ENCODE measurements at regions not wholly inside any gene's neighbourhood (a gene's known extent, or its start where the extent isn't known, plus 50 kb on each side); places are given as distances from the start of the nearest gene placed in this dataset.
"Not testable (repeated sequence)": the region's sequence is repeated elsewhere in the genome, so short reads cannot be mapped to it uniquely, and the experiment has no call there.

GRCh38 chr6:6981681-6982322 is 126.0 kb upstream of the RREB1 start:
- ATAC-seq (peak; percentile 40), DNase-seq (peak; percentile 6)

GRCh38 chr6:6982663-6983062 is 125.1 kb upstream of the RREB1 start:
- DNase-seq (no peak), ATAC-seq (no peak)

GRCh38 chr6:6984585-6985366 is 123.0 kb upstream of the RREB1 start:
- no peak for ATAC-seq
- DNase-seq, result no peak

- DNase-seq (no peak), ATAC-seq (no peak)
These were observed 121.4 kb upstream of the RREB1 start for GRCh38 chr6:6986344-6986743.

- ATAC-seq (no peak), DNase-seq (no peak)
These were observed 120.0 kb upstream of the RREB1 start for GRCh38 chr6:6987749-6988148.

GRCh38 chr6:6990059-6990458 is 117.7 kb upstream of the RREB1 start:
- ATAC-seq, DNase-seq: not testable (repeated sequence)

- DNase-seq (no peak), ATAC-seq (no peak)
These were observed 114.1 kb upstream of the RREB1 start for GRCh38 chr6:6993503-6994237.

- DNase-seq (no peak), ATAC-seq (no peak)
These were observed 113.0 kb upstream of the RREB1 start for GRCh38 chr6:6994796-6995195.

GRCh38 chr6:6995328-6995727 is 112.4 kb upstream of the RREB1 start:
- DNase-seq, result no peak
- ATAC-seq, result no peak

- no peak for ATAC-seq
- no peak for DNase-seq
These were observed 111.6 kb upstream of the RREB1 start for GRCh38 chr6:6996124-6996523.

GRCh38 chr6:6997263-6998193 is 110.2 kb upstream of the RREB1 start:
- ATAC-seq (no peak), DNase-seq (no peak)

- ATAC-seq (no peak), DNase-seq (no peak)
These were observed 109.6 kb upstream of the RREB1 start for GRCh38 chr6:6998194-6998569.

- ATAC-seq (no peak), DNase-seq (no peak)
These were observed 106.7 kb upstream of the RREB1 start for GRCh38 chr6:7000825-7001777.

- no peak for DNase-seq
- ATAC-seq, result no peak
These were observed 104.7 kb upstream of the RREB1 start for GRCh38 chr6:7003041-7003440.

GRCh38 chr6:7004581-7005297 is 103.0 kb upstream of the RREB1 start:
- DNase-seq (no peak), ATAC-seq (no peak)

- ATAC-seq (peak; percentile 82), DNase-seq (no peak)
These were observed 101.1 kb upstream of the RREB1 start for GRCh38 chr6:7006515-7007191.

- DNase-seq (no peak), ATAC-seq (no peak)
These were observed 99.2 kb upstream of the RREB1 start for GRCh38 chr6:7008451-7008988.

GRCh38 chr6:7016226-7016625 is 91.5 kb upstream of the RREB1 start:
- no peak for ATAC-seq
- DNase-seq, result no peak

GRCh38 chr6:7021301-7021700 is 86.5 kb upstream of the RREB1 start:
- ATAC-seq (no peak), DNase-seq (no peak)
